VCaP (cell line): ENCODE measurements at regions not wholly inside any gene's neighbourhood (a gene's known extent, or its start where the extent isn't known, plus 50 kb on each side); places are given as distances from the start of the nearest gene placed in this dataset.

Experiments
- H3K27ac ChIP-seq: fragments of 450-650 bp; 2 replicates; pipeline ENCODE4 v1.5.1; 2017
- TF ChIP-seq, protein P1 (sequence below): fragments of 450-650 bp; conservative IDR thresholded peaks from 2 replicates; pipeline ENCODE4 v1.5.1; 2017; ENCODE audit warnings: mild to moderate bottlenecking, moderate library complexity

DNA sequence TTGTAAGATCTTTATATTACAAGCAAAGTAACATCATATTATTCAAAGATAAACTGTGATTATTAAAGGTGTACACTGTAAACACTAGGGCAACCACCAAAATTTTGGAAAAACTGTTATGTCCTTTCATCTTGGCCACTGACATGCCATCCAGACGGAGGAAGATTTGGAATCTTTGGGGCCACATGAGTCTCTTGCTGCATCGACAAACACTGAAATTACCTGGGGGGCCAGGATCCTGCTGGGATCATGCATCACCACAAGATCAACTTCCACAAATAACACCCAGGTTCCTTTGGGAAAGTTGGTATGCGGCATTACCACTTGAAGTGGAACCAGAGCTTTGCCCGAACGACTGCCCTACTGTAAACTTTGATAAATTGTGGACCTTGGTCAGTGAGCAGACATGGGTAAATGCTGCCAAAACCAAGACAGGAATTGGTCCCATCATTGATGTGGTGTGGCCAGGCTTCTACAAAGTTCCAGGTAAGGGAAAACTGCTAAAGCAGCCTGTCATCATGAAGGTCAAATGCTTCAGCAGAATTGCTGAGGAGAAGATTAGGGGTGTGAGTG, 110.6 kb upstream of the UXS1 start:
- TF ChIP-seq, protein P1, sequence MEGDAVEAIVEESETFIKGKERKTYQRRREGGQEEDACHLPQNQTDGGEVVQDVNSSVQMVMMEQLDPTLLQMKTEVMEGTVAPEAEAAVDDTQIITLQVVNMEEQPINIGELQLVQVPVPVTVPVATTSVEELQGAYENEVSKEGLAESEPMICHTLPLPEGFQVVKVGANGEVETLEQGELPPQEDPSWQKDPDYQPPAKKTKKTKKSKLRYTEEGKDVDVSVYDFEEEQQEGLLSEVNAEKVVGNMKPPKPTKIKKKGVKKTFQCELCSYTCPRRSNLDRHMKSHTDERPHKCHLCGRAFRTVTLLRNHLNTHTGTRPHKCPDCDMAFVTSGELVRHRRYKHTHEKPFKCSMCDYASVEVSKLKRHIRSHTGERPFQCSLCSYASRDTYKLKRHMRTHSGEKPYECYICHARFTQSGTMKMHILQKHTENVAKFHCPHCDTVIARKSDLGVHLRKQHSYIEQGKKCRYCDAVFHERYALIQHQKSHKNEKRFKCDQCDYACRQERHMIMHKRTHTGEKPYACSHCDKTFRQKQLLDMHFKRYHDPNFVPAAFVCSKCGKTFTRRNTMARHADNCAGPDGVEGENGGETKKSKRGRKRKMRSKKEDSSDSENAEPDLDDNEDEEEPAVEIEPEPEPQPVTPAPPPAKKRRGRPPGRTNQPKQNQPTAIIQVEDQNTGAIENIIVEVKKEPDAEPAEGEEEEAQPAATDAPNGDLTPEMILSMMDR: no peak
- no peak overlapping the region for H3K27ac ChIP-seq

DNA sequence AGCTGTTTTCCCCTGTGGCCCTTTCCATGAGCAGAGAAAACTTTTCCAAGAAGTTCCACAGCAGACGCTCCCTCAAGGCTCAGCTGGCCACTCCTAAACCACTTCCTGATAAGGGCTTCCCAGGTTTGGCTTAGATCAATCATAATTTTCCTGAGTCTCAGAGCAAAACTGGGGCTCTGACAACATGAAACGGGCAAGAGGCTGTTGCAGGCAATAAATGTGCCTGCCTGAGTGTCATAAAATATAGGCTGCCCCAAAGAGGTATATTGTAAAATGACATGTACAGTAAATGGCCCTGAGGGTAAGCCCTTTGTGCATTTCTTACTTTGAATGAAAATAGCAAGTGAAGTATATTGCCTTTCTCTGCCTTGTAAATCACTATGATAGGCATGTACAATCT, 105.6 kb upstream of the UXS1 start:
- TF ChIP-seq, protein P1: no peak
- H3K27ac ChIP-seq: no peak overlapping the region

DNA sequence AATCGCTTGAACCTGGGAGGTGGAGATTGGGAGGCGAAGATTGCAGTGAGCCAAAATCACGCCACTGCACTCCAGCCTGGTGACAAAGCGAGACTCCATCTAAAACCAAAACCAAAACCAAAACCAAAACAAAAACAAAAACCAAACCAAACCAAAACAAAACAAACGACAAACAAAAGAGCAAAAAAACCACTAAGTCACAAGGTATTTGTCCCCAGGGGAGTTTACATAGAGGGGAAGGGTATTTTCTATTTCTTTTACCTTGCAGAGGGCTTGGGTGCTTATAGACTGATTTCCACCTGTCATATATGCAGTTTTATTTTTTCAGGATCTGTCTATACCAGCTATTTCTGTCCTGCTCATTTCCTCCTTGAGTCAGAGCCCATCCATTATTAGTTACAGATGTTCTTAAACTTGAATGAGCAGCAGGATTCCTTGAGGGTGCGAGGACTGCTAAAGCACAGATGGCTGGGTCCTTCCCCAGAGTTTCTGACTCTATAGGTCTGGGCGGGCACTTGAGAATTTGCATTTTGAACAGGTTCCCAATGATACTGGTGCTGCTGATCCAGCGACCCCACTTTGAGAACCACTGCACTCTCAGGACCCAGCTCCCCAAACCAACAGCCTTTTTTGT, 102.2 kb upstream of the UXS1 start:
- TF ChIP-seq, protein P1: no peak
- H3K27ac ChIP-seq: no peak overlapping the region

DNA sequence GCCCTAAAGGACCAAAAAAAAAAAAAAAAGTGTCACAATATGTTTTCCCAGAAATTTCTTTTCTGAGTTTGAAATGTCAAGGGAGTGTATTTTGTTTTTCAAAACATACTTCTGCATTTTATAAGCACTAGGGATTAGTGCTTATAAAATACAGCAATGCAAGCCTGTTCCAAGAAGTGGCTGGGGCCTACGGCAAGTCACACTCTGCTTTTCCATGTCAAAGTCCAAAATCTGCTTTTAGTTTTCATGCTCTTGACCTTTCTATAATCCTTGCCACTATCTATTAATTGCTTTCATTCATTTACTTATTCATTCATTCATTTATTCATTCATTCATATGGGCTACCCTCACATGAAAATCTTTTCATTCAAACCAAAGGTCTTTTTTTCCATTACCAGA, 100.1 kb upstream of the UXS1 start:
- TF ChIP-seq, protein P1: no peak
- no peak overlapping the region for H3K27ac ChIP-seq

DNA sequence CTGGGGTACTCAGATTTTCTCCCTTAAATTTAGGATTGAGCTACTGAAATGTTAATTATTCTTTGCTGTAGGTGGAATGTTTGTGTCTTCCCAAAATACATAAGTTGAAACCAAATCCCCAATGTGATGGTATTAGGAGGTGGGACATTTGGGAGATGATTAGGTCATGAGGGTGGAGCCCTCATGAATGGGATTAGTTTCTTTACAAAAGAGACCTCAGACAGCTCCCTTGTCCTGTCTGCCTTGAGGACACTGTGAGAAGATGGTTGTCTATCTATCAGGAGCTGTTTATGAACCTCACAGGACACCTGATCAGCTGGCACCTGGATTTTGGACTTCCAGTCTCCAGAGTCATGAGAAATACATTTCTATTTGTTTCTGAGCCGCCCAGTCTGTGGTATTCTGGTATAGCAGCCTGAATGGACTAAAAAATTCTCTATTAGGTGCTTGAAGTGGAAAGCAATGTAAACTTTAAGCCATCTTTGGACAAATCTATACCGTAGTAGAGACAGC, 99.2 kb upstream of the UXS1 start:
- no peak overlapping the region for H3K27ac ChIP-seq
- TF ChIP-seq, protein P1: no peak

DNA sequence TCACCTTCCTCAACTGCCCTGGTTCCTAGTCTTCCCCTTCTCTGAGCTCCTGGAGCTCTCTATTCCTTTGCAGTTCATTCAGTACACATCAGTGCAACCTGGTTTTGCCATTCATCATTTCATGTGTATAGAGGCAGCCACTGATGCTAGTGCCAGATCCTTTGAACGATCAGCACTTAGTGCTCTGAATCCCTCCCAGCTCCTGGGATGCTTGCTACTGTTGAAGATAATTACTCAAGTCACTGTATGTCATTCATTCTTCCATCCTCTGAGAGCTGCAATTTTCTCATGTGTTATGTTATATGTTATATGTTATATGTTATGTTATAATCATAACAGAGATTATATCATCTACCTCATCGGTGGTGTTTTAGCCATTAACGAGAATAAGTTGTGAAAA, 98.5 kb upstream of the UXS1 start:
- TF ChIP-seq, protein P1: no peak
- H3K27ac ChIP-seq: no peak overlapping the region

DNA sequence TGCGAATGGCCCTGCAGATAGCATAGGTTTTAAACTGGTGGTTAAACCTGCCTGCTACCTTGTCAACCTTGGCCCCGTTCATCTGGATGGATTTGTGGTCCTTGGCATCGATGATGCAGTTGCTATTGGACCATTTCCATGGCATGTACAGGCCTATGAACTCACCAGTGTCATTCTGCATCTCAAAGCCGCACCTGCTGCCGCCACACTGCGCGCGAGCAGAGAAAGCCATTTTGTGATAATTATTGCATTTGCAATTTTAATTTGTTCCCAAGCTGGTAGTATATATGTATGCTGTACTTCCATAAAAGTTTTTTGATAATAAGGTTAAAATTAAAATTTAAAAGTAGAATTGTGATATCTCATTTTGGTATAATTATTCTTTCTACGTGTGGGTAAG, 94.8 kb upstream of the UXS1 start:
- H3K27ac ChIP-seq: no peak overlapping the region
- TF ChIP-seq, protein P1: no peak
